ENCODE measurements at regions not wholly inside any gene's neighbourhood (a gene's known extent, or its start where the extent isn't known, plus 50 kb on each side); places are given as distances from the start of the nearest gene placed in this dataset.

GRCh38 chr20:59437601-59438031 is 137.2 kb downstream of the EDN3 start:
- no peak for DNase-seq

DNA sequence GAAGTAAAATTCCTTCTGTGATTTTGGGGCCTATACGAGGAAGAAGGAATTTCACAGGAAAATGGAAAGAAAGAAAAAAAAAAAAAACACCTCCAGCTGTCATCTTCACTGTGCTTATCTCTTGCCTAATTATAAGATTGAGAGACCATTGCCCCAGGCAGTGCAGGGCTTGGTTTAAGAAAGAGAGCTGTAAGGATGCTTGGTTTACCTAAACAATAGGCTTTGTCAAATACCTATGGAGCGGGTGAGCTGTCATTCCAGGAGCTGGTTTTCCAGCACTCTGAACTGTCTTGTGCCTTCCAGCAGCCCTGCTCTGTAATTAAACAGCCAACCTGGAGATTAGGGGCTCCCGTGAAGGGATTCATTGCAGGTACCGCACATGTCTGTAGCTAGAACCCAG is 137.8 kb downstream of the EDN3 start:
- no peak for DNase-seq

GRCh38 chr20:59439243-59439642 is 138.8 kb downstream of the EDN3 start:
- DNase-seq = no peak

DNA sequence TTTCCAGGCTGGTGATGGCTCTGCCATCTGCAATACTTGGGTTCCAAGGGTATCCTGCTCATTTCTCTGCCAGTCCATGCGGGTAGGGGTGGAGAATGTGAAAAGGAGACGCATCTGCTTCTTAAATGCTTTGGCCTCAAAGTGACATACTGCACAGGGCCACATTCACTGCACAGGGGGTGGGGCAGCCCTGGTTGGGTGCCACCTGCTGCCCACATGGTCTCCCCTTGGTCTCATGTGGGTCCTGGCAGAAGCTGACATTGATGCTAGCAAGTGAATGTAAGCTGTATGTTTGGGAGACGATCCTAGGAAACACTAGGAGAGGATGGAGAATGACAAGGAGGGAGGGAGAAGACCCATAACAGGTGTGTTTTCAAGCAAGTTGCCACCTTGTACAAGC is 140.9 kb downstream of the EDN3 start:
- DNase-seq = no peak

DNA sequence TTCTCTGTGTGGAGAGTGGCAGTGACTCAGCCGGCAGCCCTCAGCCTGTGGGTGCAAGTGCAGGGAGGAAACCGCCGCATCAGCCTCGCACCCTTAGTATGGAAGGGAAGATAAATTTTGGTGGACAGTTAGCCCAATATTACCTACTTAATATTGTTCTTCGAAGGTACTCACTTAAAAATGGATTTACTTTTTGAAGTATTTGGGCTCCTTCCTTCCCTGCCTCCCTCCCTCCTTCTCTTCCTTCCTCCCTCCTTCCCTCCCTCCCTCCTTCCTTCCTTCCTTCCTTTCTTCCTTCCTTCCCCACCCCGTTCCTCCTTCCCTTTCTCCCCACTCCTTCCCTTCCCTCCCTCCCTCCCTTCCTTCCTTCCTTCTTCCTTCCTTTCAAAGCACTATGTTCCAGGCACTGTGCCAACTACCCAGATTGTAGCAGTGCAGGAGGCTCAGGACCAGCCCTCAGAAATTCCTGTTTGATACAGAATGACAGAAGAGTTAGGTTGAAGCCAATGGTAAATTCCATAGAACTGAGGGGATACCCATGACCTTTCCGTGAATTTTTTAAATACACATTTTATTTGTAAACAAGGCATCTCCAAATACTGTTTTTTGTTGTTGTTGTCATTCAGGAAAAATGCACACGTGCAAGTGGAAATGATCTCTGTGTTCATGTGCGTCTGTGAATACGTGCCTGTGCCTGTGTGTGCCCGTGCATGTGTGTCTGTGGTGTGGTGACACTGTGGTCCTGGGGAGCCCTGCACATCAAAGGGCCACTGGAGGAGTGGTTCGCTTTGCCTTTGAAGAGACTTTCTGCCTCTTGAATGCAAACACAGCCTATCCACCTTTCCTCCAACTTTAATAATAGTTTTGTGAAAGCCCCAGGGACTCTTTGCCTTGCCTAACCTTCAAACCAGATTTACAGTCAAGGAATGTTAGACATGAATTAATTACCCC is 141.7 kb downstream of the EDN3 start:
- no peak for DNase-seq

GRCh38 chr20:59443550-59443949 is 143.1 kb downstream of the EDN3 start:
- no peak for DNase-seq

DNA sequence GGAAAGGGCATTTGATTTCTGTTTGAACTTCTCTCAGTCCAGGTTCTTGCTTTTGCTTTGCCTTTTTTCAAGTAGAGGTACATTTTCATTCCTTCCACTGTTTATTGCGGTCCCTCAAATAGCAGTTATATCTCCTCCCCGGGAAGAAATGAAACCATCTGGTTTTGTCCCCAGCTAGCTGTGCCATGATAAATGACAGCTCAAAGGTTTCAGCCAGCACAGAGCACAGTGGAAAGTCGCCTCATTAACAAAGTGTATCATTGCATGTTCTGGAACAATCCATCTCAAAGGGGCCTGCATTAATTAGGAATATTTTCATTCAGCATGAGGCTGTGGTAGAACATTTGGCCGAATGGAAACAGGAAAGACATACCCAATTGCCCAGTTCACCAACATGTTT is 146.0 kb downstream of the EDN3 start:
- no peak for DNase-seq

- DNase-seq = no peak
Observed at GRCh38 chr20:59448196-59448595, 147.8 kb downstream of the EDN3 start.

DNA sequence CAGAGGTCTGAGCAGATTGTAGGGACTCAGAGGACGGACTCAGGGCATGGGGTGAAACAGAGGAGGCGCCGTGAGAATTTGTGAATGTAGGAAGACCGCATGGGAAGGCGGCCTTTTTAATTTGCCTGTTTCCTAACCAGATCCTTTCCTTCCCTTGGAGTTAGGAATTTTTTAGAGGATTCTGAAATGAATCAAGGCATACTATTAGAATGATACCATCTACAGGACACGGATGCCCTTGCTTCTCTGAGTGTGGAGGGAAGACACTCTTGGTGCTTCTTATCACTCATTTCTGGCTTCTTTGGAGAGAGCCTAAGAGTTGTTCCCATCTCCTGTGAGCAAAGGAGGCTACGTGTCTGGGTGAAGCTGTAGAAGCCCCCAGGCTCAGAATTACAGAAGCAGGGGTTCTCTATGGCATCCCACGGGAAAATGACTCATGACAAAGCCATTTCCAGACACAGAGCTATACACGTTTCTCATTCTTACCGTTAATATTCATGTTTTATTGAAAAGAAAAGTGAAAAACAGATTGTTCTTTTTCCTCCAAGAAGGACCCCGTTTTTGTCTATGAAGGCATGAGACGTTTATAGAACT is 148.5 kb downstream of the EDN3 start:
- DNase-seq = no peak

DNA sequence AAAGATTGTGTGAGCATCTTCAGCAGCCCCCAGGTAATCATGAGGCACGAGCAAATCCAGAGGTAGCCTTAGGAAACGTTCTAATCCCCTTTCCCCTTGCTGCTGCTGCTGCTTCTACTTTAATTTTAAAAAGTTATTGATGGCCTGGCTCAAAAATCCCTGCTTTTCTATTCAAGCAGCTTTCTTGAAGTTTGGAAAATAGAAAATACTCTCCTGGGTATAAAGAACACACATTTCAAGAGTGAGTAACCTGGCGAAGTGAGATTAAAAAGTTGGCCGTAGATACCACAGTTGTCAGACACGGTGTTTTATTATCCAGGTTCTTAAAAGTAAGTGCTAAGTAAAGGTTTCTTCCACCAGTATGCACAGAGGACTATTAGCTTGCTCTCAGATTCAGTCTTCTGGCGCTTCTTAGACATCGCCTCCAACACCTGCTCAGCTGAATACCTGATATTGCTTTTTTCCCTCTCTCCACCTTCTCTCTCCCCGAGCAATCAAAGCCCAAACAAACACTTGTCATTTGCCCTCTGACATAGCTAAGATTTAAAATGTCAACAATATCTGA is 150.7 kb downstream of the EDN3 start:
- DNase-seq = no peak

DNA sequence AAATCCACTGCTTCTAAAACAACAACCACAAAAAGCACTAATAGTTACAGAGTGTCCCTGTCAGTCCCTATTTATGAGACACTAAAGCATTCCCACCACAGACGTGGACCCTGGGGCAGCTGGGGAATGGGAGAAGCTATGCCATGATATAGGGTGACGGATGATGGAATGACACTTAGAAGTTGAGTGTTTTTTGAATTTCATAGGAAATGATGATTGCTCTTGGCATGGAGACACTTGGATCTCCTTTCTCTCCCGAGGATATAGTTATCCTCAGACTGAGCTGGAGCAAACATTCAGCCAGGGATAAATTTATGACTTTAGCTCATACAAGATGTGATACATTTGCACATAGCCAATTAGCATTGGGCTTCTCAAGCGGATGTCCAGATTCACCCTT is 151.2 kb downstream of the EDN3 start:
- no peak for DNase-seq

DNA sequence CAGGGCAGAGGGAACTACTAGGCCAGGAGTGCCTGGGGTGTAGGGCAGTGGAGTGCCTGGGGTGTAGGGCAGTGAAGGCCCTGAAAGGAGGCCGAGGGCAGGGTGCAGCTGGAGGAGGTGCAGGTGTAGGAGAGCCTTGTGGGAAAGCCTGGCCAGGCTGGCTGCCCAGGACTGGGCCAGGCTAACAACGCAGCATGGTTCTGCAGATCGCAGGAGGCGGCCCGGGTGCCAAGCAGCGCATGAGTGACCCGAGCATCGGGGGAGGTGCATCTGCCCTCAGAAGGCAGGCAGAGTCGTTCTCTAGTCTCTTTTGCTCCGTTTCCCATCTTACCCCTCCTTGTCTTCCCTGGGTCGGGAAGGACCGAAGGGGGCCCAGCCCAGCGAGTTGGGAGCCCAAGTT is 151.5 kb upstream of the PHACTR3 start:
- DNase-seq = no peak

DNA sequence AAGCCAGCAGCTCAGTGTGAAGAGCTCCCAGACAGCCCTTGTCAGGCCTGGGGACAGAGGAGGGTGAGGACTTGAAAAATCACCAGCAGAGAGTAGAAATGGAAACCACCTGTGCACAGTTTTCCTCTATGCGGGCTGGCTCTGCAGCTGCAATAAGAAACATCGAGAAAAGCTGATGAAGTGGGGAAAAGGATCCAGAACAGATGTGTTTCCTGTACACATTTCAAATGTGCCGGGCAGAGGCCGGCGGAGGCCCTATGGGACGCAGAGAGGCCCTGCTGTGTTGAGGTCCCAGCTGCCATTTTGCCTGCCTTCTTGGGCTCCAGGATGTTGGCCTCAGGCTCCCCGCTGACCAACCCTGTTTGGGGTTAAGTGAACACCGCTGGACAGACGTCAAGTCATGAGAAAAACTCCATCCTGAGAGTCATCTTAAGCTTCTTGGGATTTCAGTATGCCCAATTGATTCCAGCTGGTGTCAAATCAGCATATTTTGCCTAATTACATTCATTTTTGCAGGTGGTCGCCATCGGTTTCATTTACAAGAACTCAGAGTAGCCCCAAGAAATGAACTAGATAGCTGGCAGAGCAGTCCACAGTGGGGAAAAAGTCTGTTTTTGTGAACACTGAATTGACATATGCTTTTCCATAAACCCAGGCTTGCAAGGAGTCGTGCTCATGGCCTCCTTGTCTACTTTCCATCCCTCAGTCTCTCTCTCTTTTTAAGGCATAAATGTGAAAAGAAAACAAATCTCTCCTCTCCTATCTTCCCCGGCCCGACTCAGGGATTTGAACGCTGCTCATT is 150.4 kb upstream of the PHACTR3 start:
- DNase-seq = no peak

DNA sequence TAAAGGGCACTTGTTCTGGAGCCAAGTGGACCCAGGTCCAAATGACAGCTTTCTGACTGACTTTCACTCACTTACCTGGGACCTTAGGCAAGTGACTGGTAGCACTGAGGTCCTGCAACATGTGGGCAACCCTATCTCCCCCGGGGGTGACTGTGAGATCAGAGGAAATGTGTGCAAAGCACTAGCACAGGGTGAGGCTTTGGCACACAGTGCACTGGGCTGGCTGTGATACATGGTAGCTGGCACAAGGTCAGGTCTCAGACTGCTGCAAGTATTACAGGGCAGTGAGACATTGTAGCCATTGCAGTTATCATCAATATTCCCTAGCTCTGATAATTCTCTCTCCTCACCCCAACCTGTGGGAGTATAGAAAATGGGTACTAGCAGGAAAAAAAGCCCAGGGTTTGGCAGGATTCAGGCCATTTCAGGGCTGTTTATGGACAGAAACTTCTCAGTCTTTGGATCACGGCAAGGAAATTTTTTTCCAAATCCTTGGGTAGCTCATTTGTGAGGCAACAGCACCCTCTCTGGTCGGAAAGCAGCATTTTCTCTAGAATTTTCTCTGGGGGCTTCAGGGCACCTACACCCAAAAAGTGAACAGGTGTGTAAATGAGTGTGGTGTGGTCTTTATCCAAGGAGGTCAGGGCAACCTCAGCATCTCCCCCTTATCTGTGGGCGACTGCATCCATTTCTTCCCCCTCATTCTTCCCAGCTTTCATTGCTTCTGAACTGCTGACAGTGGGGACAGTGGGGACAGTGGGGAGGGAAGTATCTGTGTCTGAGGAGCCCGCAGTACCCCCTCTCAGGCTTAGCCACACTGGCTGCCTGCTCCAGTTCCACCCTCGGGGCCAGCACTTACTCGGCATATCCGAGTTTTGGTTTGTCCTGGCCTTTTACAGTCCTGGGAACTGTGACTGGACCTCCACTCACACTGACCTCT is 148.7 kb upstream of the PHACTR3 start:
- no peak for DNase-seq

DNA sequence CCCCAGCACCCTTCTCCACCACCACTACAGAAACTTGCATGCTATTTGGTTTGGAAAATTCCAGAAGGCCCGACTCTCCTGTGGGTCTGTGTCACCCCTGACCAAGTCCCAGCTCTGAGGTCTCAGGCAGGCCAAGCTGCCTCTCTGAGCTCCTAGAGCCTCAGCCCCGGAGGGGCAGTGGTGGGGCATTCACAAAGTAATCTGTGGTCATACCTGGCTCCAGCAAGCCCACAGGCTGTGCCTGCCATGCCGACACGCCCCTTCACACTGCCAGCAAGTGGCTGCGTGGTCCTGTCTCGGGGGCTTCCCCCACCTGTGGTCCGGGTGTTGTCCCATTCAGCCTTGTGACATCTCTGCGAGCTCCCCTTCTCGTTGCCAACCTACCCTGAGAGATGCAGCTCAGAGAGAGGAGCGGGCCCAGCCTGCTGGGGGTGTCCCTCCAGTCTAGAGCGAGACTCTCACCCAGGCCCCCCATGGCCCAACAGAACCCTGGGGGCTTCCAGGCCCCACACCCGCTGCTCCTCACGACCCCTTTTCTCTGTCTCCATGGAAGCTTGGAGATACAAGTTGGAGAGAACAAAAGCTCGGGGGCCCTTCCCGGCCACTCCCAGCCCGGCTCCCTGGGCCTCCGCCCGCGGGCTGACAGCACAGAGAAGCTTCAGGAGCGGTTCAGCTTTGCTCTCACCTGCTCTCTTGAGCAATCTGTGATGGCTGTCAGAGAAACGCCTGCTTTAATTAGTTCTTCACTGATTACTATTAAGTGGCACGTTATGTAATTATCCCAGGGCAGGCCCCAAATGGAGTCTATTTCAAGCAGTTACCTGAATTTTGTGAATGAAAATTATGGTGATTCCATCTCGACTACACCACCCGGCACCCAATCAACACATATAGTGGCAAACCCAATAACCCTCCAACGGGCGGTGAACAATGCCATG is 147.7 kb upstream of the PHACTR3 start:
- no peak for DNase-seq

GRCh38 chr20:59458645-59459044 is 145.7 kb upstream of the PHACTR3 start:
- no peak for DNase-seq

GRCh38 chr20:59459586-59459985 is 144.8 kb upstream of the PHACTR3 start:
- no peak for DNase-seq

- no peak for DNase-seq
Observed at GRCh38 chr20:59460352-59460751, 144.0 kb upstream of the PHACTR3 start.

DNA sequence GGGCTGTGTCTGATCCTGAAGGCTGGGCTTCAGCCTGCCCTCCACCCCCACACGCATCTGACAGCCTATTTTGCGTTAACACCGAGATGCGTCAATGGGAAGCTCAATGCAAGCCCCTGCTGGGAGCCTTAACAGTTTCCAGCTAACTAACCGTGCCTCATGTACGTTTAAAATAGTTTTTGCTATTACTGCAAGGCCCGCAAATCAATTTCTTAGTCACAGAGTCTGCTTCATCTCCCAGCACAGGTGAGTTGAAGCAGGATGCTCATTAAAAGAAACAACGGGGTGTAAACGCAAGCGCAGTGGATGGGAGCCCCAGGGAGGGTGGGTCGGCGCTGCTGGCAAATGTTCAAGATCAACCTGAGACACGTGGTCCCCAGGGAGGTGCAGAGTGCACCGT is 142.8 kb upstream of the PHACTR3 start:
- DNase-seq = no peak

DNA sequence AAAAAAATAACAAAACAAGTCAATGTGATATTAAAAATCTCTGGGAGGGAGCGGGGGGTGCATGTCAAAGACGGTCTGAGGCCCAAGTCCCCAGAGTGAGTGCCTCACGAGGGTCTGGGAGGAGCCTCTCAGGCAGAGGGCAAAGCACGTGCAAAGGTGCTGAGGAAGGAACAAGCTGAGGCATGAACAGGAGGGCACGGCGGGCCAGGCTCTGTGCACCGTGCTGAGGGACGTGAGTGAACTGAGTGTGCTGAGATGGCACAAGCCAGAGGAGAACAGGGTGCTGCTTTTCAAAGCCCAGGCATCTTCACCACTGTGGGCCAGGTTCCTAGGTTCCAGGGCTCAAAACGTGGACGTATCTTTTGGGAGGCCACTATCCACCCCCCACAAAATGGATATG is 142.1 kb upstream of the PHACTR3 start:
- no peak for DNase-seq

DNA sequence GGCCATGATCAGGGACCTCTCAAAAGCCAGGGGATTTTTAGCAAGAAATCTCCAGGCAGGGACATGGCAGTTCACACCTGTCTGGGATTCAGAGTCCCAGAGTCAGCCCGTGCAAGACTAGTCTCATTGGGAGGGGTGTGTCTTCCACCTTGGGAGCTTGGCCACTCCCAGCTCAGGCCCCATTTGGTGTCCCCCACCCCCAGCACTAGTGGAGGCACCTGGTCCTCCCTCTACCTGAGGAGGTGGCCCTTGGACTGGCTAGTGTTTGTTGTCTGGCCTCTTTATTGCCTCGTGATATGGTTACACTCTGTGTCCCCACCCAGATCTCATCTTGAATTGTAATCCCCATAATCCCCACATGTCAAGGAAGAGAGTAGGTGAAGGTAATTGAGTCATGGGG is 140.8 kb upstream of the PHACTR3 start:
- no peak for DNase-seq

Measured in DMS53 (cell line).